CD4-positive, alpha-beta T cell treated with Interleukin-4 for 1 hour (primary cell): ENCODE measurements at regions not wholly inside any gene's neighbourhood (a gene's known extent, or its start where the extent isn't known, plus 50 kb on each side); places are given as distances from the start of the nearest gene placed in this dataset.
"Not testable (repeated sequence)": the region's sequence is repeated elsewhere in the genome, so short reads cannot be mapped to it uniquely, and the experiment has no call there.

ENCODE experiments used
- DNase-seq, 2 donors: peaks; one replicate each; pipeline ENCODE4 v3.0.0-alpha.2; 2020 to 2022

DNA sequence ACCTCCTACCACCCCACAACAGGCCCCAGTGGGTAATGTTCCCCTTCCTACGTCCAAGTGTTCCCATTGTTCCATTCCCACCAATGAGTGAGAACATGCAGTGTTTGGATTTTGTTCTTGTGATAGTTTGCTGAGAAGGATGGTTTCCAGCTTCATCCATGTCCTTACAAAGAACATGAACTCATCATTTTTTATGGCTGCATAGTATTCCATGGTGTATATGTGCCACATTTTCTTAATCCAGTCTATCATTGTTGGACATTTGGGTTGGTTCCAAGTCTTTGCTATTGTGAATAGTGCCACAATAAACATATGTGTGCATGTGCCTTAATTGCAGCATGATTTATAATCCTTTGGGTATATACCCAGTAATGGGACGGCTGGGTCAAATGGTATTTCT, 81.6 kb downstream of the P2RY10 start:
- not testable (repeated sequence) for DNase-seq

DNA sequence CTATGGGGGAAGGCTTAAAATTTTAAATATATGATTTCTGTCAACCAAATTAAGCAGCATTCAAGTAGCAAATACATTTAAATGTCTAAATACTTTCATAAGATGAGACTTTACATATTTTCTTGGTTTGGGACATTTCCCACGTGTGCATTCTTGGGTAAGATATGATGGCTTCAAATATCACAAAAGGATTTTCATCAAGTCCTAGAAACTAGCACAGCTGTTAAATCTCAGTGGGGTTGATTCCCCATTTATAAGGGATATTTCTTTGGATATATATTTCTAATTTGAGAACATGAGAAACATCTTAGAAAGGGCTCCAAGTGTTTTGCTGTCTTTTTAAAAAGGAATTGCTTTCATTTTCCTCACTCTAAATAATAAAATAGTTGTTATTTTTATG, 90.2 kb downstream of the P2RY10 start:
- DNase-seq, result no peak

DNA sequence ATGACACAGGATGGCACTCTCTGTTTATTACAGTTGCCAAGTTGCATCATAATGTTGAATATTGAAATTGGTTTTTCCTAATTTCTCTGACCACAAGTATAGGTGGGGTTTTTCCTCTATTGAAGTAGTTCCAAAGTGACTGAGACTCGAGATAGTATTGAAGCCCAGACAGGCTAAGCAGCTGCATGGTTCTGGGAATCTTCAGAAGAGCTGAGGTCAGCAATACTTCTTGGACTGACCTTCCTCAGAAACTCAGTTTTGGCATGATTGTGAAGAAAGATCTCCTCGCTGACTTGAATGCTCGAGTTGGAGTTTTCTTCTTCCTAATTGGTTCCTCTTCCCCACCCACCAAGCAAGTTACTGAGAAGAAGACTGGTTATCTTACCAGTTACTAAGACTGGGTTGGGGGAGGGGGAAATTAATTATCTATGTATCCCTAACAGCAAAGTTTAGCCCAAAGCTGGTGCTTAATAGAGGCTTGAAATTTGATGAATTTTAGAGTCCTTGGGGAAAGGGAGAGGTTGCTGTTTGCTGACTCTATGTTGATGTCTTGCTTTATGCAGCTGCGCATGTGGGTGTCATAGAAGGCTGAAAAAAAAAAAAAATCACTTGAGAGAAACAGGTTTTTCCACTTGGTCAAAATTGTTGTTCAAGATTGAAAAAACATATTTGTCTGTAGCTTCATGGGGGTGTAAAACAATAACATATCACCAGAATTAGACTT, 91.1 kb downstream of the P2RY10 start:
- peak in 1 of 2 donors; percentile 7 for DNase-seq

DNA sequence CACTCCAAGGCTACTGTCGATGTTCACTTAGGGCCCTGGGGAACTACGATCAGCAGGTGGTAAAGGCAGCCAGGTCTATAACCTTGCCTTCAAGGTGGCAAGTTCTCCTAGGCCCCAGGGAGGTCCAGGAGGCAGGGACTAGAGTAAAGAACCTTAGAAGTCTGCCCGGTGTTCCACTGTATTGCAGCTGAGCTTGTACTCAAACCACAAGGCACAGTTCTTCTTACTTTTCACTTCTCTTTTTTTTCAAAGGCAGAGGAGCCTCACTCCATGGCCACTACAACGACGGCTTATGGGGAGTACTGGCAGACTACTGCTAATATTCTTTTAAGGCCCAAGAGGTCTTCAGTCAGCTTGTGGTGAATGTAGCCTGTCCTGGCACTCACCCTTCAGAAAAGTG, 78.8 kb upstream of the GPR174 start:
- DNase-seq, result peak in 1 of 2 donors; percentile 40

DNA sequence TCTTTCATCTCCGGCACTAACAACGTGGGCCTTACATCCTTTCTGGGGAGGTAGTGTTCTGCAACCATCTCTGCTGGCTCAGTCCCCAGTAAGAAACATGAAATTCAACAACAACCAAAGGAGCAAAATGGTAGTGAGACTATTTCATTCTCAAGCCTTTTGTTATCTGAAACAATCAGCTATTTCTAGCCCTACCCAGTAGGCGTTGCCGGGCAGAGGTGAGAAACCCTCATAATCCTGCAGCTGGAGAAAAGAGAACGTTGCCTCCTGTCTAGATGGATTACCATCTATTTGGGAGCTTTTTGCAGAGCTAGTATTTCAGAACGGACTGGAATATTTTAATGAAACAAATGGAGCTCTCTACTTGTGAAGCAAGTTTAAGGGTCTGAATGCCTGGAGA, 66.4 kb upstream of the GPR174 start:
- DNase-seq, result no peak

DNA sequence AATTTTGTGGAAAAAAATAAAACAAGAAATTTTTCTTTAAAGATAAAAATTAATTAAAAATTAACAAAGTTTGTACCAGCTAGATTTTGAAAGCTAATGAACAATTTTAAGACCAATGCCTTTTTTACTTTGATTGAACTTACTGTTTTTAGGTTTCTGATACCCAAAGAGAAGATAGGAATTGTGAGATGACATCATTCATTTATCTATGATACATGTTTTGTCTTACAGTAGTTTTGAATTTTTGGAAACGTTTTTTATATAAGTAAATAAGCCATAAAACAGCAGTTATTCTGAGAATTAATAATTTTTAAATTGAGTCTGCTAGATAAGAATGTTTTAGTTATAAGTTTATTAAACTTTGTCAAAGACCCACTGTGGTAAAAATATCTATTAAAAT, 65.0 kb upstream of the GPR174 start:
- DNase-seq, result no peak

DNA sequence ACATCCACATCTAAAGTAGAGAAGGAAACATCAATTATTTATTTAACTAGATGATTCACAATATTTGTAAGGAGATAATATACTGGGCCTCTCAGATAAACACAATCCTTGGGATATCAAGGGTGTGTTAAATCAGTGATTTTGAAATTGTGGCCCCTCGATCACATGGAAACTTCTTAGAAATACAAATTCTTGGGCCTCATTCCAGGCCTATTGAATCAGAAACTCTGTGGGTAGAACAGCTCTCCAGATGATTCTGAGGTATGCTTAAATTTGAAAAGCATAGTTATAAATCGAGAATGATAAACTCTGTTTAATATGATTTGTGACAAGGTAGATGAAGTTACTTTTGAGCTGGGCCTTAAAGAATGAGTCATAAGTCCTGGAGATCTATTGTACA, 64.3 kb upstream of the GPR174 start:
- DNase-seq, result no peak

DNA sequence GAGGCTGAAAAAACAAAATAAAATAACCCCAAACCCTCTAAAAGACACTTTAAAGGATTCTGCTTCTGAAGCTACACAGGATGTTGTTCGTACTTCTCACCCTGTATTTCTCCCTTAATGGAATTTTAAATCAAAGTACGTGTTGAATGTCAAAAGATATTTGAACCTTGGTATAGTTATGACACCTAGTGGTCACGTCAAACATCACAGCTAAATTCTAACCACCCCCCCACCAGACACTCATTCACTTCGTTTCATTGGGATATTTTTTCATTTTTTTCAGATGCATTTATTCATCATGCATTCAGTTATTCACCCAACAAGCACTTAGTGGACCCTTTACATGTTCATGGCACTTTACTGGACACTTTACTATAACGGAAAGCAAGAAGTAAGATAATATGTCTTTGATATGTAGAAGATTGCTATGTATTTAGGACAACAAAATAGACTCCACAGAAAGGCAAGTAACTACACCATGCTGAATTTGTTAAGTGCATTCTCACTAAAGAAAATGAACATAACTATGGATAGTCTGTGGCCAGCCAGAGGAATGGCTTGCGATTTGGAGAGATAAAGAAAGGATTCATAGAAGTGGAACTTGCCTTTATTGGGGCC, 62.5 kb upstream of the GPR174 start:
- peak; percentile 39 to 79 for DNase-seq

DNA sequence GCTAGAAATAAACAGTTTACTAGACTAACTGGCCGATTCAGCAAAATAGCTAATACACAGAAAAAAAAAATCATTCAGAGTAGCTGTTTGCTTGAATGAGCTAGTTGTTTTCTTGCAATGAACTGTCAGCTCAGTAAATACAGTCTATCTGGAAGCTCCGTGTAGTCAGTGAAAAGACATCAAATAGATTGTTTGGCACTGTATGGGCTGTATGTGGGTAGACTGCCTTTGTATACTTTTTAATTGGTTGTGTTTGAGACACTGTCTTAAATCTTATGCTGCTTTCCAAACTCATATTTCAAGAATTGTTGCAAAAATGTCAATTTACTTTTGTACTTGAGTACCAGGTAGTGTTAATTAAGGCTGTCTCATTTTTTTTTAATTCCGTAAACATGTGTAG, 61.6 kb upstream of the GPR174 start:
- DNase-seq, result no peak

DNA sequence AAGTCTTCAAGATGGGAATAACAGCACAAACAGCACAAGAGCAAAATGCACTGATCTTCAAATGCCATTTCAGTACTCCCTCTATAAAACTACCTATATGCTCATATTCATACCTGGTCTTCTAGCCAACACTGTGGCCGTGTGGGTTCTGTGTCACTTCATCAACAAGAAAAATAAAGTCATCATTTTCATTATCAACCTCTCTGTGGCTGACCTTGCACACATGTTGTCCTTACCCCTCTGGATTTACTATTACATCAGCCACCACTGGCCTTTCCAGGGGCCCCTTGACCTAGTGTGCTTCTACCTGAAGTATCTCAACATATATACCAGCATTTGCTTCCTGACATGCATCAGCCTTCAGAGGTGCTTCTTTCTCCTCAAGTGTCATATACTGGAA, 59.6 kb upstream of the GPR174 start:
- DNase-seq, result no peak

DNA sequence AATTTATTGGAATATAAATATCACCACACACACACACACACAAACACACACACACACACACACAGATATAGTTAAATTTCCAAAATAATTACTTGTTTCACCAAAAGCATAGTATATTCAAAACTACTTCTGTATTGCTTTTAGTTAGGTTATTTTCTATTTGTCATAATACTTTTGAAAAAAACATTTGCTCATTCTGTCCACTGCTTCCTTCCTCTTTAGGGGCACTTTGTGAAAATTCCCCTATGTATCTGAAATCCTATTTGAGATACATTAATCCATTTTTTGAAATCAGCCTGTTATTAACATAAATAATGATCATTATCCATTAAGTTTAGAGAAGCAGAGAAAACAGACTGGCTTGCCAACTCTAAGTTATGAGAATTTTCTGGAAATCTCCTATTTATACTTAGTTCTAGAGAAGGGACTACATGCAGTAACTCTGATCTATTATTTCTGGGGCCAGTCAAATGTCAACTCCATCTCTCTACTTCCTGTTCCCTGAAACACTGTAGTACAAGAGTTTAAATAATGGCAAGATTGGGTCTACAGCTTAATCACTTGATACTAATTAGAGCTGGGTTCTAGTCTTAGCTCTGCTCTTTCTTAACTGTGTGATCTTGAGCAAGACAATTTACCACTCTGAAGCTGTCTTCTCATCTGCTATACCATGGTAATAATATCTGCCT, 54.4 kb upstream of the GPR174 start:
- DNase-seq, result no peak

DNA sequence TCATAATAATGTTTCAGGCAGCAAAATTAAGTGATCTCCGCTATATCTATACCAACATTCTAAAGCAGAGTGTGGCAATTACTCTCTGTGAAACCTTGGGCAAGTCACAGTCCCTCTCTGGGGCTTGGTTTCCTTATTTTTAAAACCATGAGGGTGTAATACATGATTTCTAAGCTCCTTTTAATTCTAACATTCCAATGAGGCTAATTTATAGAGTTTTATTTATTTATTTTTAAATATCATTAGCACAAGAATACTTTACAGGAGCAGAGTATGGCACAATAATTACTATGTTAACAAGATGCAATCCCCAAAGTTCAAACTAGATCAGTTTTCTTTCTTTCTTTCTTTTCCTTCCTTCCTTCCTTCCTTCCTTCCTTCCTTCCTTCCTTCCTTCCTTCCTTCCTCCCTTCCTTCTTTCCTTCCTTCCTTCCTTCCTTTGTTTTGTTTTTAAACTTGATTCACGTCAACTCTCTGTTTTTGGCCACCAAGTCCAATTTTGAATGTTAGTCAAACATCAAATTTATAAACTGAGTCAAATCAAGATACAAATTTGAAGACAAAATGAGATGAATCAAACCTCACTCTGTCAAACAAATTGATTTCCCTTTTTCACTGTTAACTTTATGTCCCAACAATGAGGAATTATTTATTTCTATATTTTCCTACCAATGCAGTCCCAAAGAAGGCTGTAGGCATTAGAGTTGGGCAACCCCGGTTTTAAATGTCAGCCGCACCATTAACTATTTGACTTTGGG, 50.2 kb upstream of the GPR174 start:
- no peak for DNase-seq
